Tibial nerve (tissue), 4 donors: ENCODE measurements at regions not wholly inside any gene's neighbourhood (a gene's known extent, or its start where the extent isn't known, plus 50 kb on each side); places are given as distances from the start of the nearest gene placed in this dataset.

Experiments used
- EP300 ChIP-seq, 2 donors: sonication (generic); formaldehyde crosslinking; IDR thresholded peaks; one replicate each; pipeline ENCODE4 v1.6.1; 2017; ENCODE audit warnings: antibody characterized with exemption in 2 of 2, mild to moderate bottlenecking in 1 of 2
- POLR2A ChIP-seq, 2 donors: fragments of 450-650 bp; IDR thresholded peaks; one replicate each; pipeline ENCODE4 v1.6.1; 2017; ENCODE audit warnings: antibody characterized with exemption in 2 of 2, mild to moderate bottlenecking in 2 of 2, moderate library complexity in 2 of 2
- TF ChIP-seq, protein P1 (sequence below), 5 experiments: fragments of 200-600 bp in 3 of 5; fragments of 450-650 bp in 2 of 5; sonication (generic) in 3 of 5; IDR thresholded peaks; one replicate each; pipeline ENCODE4 v1.5.1; 2016 to 2019; ENCODE audit warnings: antibody characterized with exemption in 5 of 5, mild to moderate bottlenecking in 3 of 5, moderate library complexity in 2 of 5

DNA sequence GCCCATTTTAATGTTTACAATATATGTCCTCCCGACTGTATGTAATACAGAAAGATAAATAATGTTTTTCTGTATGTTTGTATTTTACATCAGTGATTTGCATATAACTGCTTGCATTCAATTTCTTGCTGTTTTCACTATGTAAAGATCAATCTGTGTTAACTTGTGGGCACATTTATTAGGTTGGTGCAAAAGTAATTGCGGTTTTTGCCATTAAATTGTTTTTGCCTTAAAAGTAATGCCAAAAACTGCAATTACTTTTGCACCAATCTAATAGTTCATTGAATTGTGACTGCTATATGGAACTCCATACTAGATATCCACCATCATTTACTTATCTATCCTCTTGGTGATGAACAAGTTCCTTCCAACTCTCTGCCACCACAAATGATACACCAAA is 73.9 kb upstream of the SRD5A3 start:
- TF ChIP-seq, protein P1, sequence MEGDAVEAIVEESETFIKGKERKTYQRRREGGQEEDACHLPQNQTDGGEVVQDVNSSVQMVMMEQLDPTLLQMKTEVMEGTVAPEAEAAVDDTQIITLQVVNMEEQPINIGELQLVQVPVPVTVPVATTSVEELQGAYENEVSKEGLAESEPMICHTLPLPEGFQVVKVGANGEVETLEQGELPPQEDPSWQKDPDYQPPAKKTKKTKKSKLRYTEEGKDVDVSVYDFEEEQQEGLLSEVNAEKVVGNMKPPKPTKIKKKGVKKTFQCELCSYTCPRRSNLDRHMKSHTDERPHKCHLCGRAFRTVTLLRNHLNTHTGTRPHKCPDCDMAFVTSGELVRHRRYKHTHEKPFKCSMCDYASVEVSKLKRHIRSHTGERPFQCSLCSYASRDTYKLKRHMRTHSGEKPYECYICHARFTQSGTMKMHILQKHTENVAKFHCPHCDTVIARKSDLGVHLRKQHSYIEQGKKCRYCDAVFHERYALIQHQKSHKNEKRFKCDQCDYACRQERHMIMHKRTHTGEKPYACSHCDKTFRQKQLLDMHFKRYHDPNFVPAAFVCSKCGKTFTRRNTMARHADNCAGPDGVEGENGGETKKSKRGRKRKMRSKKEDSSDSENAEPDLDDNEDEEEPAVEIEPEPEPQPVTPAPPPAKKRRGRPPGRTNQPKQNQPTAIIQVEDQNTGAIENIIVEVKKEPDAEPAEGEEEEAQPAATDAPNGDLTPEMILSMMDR (IDR thresholded peaks at IDR 0.05): no peak
- TF ChIP-seq POLR2A (IDR thresholded peaks at IDR 0.05) (no peak), EP300 (IDR thresholded peaks at IDR 0.05) (no peak)
